ENCODE measurements at regions not wholly inside any gene's neighbourhood (a gene's known extent, or its start where the extent isn't known, plus 50 kb on each side); places are given as distances from the start of the nearest gene placed in this dataset.

DNA sequence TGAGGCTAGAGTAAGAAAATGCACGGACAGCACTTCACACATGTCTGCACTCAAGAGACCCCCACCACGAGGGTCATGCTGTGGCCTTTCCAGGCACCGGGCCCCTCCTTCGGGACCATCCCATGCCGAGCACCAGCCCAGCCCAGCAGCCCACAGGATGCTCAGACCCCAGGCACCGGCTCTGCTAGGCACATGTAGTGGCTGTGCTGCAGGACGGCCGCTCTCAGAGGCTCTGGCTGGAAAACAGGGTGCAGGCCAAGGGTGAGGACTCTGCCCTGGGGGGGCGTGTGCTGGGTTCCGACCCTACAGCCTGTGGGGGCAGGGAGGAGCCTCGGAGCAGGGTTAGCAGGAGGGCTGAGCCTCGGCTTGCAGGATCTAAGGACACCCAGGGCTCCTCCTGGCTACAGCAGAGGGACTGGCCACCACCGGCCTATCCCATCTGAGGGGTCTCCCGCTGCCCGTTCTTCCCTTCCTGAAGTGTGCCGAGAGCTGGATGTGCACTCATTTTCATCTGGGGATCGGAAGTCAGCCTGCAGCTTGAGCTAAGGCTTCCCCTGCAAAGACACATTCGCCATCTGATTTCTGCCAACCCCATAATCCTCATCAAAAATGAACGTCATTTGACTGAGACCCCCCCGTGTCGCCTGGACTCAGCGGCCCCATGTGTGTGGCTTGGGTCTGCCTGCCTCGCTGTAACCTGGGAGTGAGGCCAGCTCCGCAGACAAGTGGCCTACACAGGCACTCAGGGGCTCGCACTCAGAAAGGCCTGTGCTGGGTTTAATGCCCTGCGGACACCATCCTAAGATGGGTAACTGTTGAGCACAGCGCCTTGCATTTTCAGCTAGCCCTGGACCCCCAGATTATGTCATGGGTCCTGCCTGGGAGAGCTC lies 293.1 kb upstream of the FOXF1 start:
- H3K4me3 Mint-ChIP-seq: no peak overlapping the region
- no peak for ATAC-seq
- CTCF ChIA-PET: no interaction called here

DNA sequence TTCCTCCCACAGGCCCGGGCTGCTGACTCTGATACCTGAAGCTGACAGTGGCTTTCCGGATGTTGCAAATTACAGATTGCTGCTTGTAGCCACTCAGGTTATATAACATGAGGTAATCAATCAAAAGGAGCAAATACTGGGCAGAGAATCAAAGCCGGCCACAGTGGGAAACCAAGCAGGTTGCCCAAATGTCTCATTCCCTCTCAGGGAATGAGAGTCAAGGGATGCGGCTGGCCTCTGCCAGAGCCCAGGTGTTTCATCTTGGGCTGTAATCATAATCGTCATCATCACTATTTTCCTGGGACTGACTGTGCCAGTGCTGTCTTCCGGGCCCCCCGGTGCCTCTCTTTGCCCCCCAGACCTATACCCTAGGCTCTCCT lies 292.4 kb upstream of the FOXF1 start:
- CTCF ChIA-PET: no interaction called here
- peaks cover 10% of the 10 kb centered on the region for H3K27me3 Mint-ChIP-seq
- peaks cover 1% of the 10 kb centered on the region for H3K9me3 Mint-ChIP-seq (ENCODE audit: low read depth)
- H3K36me3 Mint-ChIP-seq: no peaks in the 10 kb centered on the region
- H3K4me3 Mint-ChIP-seq: no peak overlapping the region
- peaks cover 6% of the 10 kb centered on the region for H3K4me1 Mint-ChIP-seq
- no peak for DNase-seq
- ATAC-seq: no peak
- H3K27ac Mint-ChIP-seq: no peak overlapping the region

More for the DNA sequence above, 293.1 kb upstream of the FOXF1 start:
- Mint-ChIP-seq H3K27me3 (peaks cover 7% of the 10 kb centered on the region), H3K36me3 (no peaks in the 10 kb centered on the region), H3K4me1 (peaks cover 10% of the 10 kb centered on the region), H3K27ac (no peak overlapping the region), H3K9me3 (ENCODE audit: low read depth) (peaks cover 6% of the 10 kb centered on the region)
- DNase-seq: no peak

GRCh38 chr16:86218479-86219170 lies 291.7 kb upstream of the FOXF1 start:
- DNase-seq: no peak
- H3K27ac Mint-ChIP-seq: no peak overlapping the region
- no peaks in the 10 kb centered on the region for H3K9me3 Mint-ChIP-seq (ENCODE audit: low read depth)
- H3K4me1 Mint-ChIP-seq: no peaks in the 10 kb centered on the region
- no peaks in the 10 kb centered on the region for H3K36me3 Mint-ChIP-seq
- CTCF ChIA-PET: no interaction called here
- ATAC-seq: no peak
- peaks cover 15% of the 10 kb centered on the region for H3K27me3 Mint-ChIP-seq
- H3K4me3 Mint-ChIP-seq: no peak overlapping the region

DNA sequence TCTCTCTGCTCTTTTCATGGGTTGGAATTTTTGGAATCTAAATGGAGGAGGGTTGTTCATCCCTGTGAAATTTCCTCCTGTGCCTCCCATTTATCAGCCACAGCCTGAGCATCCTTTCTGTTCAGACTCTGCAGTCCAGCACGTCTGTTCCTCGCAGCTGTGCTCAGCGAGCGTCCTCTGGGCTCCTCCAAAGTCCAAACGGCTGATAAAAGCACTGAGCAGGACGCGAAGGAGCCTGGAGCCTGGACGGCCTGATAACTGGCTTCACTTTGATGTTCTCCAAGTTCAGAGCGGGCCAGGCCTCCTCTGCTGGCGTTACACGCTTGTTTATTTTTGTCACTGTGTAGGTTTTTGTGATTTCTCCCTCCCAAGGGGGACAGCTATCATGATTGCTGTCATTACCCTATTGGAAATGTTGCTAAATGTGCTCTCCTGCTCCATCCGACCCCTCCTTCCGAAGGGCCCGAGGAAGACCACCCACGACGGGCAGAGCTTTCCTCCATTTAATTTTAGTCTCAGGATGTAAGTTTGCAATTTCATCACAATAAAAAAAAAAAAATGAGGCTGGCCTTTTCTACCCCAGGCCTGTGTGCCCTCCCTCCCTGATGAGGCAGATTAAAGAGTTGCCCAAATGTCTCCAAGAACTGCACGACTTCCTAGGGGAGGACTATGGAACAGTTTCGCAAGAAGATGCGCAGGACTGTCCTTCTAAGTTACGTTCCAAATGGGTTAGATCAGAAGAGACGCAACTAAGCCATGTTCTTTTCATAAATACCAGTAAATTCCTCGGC lies 290.5 kb upstream of the FOXF1 start:
- DNase-seq (no peak), ATAC-seq (no peak)
- no peaks in the 10 kb centered on the region for H3K9me3 Mint-ChIP-seq (ENCODE audit: low read depth)
- no peaks in the 10 kb centered on the region for H3K4me1 Mint-ChIP-seq
- H3K4me3 Mint-ChIP-seq: no peak overlapping the region
- no peak overlapping the region for H3K27ac Mint-ChIP-seq
- CTCF ChIA-PET: no interaction called here
- peaks cover 15% of the 10 kb centered on the region for H3K27me3 Mint-ChIP-seq
- no peaks in the 10 kb centered on the region for H3K36me3 Mint-ChIP-seq

GRCh38 chr16:86220561-86220960 lies 289.8 kb upstream of the FOXF1 start:
- ATAC-seq (no peak), DNase-seq (no peak)
- no peaks in the 10 kb centered on the region for H3K36me3 Mint-ChIP-seq
- no peaks in the 10 kb centered on the region for H3K4me1 Mint-ChIP-seq
- H3K4me3 Mint-ChIP-seq: no peak overlapping the region
- CTCF ChIA-PET: no interaction called here
- H3K9me3 Mint-ChIP-seq (ENCODE audit: low read depth): no peaks in the 10 kb centered on the region
- H3K27me3 Mint-ChIP-seq: peaks cover 15% of the 10 kb centered on the region
- H3K27ac Mint-ChIP-seq: no peak overlapping the region

GRCh38 chr16:86221085-86221484 lies 289.2 kb upstream of the FOXF1 start:
- DNase-seq (no peak), ATAC-seq (no peak)
- Mint-ChIP-seq H3K9me3 (ENCODE audit: low read depth) (no peaks in the 10 kb centered on the region), H3K36me3 (no peaks in the 10 kb centered on the region), H3K27me3 (peaks cover 15% of the 10 kb centered on the region), H3K4me3 (no peak overlapping the region), H3K27ac (no peak overlapping the region), H3K4me1 (no peaks in the 10 kb centered on the region)
- CTCF ChIA-PET: no interaction called here

DNA sequence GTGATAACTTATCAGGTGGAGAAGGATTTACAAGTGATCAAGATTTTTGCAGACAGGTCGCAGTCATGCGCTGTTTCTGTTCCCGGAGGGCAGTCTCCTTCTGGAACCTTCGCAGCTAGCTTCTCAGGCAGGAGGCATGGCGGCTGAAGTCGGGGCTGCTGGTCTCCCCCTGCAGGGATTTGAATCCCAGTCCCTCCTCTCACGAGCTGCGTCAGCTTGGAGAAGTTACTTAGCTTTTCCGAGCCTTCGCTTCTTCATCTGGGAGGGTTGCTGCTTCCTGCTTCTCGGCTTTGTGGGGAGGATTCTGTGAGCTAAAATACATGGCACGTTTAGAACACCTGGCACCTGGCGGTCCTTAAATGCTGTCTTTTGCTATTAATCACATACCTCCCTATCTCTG lies 287.8 kb upstream of the FOXF1 start:
- DNase-seq: no peak
- no peak overlapping the region for H3K4me3 Mint-ChIP-seq
- H3K27ac Mint-ChIP-seq: no peak overlapping the region
- H3K9me3 Mint-ChIP-seq (ENCODE audit: low read depth): no peaks in the 10 kb centered on the region
- H3K36me3 Mint-ChIP-seq: no peaks in the 10 kb centered on the region
- CTCF ChIA-PET: no interaction called here
- H3K4me1 Mint-ChIP-seq: no peaks in the 10 kb centered on the region
- ATAC-seq: no peak
- H3K27me3 Mint-ChIP-seq: peaks cover 17% of the 10 kb centered on the region

- H3K36me3 Mint-ChIP-seq: no peaks in the 10 kb centered on the region
- no peaks in the 10 kb centered on the region for H3K4me1 Mint-ChIP-seq
- peaks cover 21% of the 10 kb centered on the region for H3K27me3 Mint-ChIP-seq
- DNase-seq: no peak
- no peak for ATAC-seq
- CTCF ChIA-PET: no interaction called here
- H3K27ac Mint-ChIP-seq: no peak overlapping the region
- no peak overlapping the region for H3K4me3 Mint-ChIP-seq
- no peaks in the 10 kb centered on the region for H3K9me3 Mint-ChIP-seq (ENCODE audit: low read depth)
Measured at GRCh38 chr16:86222965-86223551, 287.3 kb upstream of the FOXF1 start.

DNA sequence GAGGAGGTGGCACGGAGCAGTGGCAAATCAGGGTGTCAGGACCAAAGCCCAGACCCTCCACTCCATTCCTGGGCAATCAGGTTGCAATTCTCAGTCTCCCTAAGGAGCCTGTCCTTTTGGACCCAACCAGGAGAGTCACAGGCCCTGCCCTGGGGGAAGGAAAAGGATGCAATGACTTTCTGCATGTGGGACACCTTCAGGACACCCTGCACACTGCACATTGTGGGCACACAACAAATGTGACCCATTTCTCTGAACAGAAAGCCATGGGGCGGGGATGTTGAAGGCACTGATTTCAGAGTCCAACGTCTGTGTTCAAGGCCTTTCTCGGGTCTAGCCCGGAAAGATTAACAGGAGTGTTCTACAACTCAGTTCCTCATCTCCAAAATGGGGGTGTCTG lies 286.2 kb upstream of the FOXF1 start:
- DNase-seq (no peak), ATAC-seq (no peak)
- peaks cover 21% of the 10 kb centered on the region for H3K27me3 Mint-ChIP-seq
- no peaks in the 10 kb centered on the region for H3K4me1 Mint-ChIP-seq
- H3K36me3 Mint-ChIP-seq: no peaks in the 10 kb centered on the region
- CTCF ChIA-PET: no interaction called here
- H3K4me3 Mint-ChIP-seq: no peak overlapping the region
- no peak overlapping the region for H3K27ac Mint-ChIP-seq
- H3K9me3 Mint-ChIP-seq (ENCODE audit: low read depth): no peaks in the 10 kb centered on the region

DNA sequence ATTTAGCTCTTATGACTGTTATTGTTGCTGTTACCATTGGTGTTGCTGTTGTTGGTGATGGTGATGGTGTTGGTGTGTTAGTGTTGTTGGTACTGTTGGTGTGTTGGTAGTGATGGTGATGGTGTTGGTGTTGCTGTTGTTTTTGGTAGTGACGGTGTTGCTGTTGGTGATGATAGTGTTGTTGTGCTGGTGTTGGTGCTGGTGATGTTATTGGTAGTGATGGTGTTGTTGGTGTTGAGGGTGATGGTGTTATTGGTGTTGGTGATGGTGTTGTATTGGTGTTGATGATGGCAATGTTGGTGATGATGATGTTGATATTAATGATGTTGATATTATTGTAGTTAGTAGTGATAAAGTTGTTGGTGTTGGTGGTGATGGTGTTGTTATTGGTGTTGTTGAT lies 285.7 kb upstream of the FOXF1 start:
- CTCF ChIA-PET: no interaction called here
- DNase-seq (no peak), ATAC-seq (no peak)
- Mint-ChIP-seq H3K27ac (no peak overlapping the region), H3K9me3 (ENCODE audit: low read depth) (no peaks in the 10 kb centered on the region), H3K4me3 (no peak overlapping the region), H3K36me3 (no peaks in the 10 kb centered on the region), H3K4me1 (no peaks in the 10 kb centered on the region), H3K27me3 (peaks cover 21% of the 10 kb centered on the region)

DNA sequence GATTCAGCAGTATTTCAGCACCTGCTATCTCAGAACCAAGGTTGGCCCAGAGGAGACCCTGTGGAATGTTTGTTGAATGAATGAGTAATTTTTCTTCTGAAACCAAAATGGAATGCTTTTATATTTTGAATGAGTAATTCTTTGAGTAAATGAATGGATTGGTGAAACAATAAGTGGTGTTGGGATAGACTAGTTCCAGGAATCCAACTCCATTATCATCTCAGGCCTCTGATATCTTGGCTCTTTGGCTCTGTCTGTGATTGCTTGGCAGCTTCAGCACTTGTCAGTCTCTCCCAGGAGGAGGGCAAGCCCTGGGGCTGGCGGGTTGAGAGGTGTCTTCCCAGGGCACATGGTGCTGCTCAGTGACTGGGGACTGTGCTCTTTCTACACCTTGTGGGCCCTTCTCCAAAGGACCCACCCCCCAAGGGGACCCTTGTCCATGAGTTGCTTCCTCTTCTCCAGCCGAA lies 284.4 kb upstream of the FOXF1 start:
- H3K4me3 Mint-ChIP-seq: no peak overlapping the region
- H3K27ac Mint-ChIP-seq: no peak overlapping the region
- CTCF ChIA-PET: no interaction called here
- H3K27me3 Mint-ChIP-seq: peaks cover 21% of the 10 kb centered on the region
- no peaks in the 10 kb centered on the region for H3K36me3 Mint-ChIP-seq
- DNase-seq (no peak), ATAC-seq (no peak)
- no peaks in the 10 kb centered on the region for H3K9me3 Mint-ChIP-seq (ENCODE audit: low read depth)
- no peaks in the 10 kb centered on the region for H3K4me1 Mint-ChIP-seq

DNA sequence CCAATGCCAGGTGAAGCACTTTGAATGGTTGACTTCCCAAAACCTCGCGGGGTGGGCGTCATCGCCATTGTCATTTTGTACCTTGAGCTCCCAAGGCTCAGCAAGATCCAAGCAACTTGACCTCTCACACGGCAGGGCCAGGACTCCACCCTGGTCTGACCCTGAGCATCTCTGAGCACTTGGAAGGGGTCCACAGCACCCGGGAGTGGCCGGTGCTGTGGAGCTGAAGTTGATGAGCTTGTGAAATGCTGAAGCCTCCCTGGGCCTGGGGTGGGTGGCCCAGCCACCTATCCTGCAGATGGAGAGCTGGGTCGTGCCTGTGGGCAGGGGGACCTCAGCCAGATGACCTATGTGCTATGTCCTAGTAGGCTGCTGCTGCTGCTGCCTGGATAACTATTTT lies 283.3 kb upstream of the FOXF1 start:
- Mint-ChIP-seq H3K9me3 (ENCODE audit: low read depth) (no peaks in the 10 kb centered on the region), H3K36me3 (no peaks in the 10 kb centered on the region)
- DNase-seq: no peak

DNA sequence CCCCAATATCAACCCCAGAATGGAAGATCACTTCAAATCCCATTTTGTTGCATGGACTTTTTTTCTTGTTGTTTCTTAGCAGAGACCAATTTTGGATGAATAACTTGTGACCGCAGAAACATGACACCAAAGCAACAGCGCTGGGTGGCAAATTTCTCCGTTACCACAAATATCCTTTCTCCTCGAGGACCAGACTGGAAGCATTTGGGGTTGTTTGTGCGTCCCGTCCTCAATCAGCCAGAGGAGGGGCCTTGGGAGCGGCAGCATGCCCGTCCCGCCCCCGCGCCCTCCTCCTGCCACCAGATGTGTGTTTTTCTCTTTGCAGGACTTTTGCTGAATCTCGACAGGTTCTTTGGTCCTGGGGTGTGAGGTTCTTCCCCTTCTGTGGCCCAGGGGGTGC lies 282.5 kb upstream of the FOXF1 start:
- no peak for ATAC-seq
- no peak overlapping the region for H3K4me3 Mint-ChIP-seq

More for the DNA sequence above, 283.3 kb upstream of the FOXF1 start:
- H3K27ac Mint-ChIP-seq: no peak overlapping the region
- H3K4me3 Mint-ChIP-seq: no peak overlapping the region
- H3K4me1 Mint-ChIP-seq: no peaks in the 10 kb centered on the region
- CTCF ChIA-PET: no interaction called here
- H3K27me3 Mint-ChIP-seq: peaks cover 16% of the 10 kb centered on the region
- no peak for ATAC-seq

More for the DNA sequence above, 282.5 kb upstream of the FOXF1 start:
- H3K4me1 Mint-ChIP-seq: no peaks in the 10 kb centered on the region
- H3K9me3 Mint-ChIP-seq (ENCODE audit: low read depth): no peaks in the 10 kb centered on the region
- DNase-seq: no peak
- H3K36me3 Mint-ChIP-seq: no peaks in the 10 kb centered on the region
- H3K27me3 Mint-ChIP-seq: peaks cover 12% of the 10 kb centered on the region
- CTCF ChIA-PET: no interaction called here
- H3K27ac Mint-ChIP-seq: no peak overlapping the region

Measured in activated CD8-positive, alpha-beta memory T cell treated with anti-CD3 and anti-CD28 coated beads, Interleukin-2, amount 10 ng/mL, durations not matched to agents 7 days and 5 days (primary cell).